Upper lobe of right lung (tissue), 1 donor: ENCODE measurements at regions not wholly inside any gene's neighbourhood (a gene's known extent, or its start where the extent isn't known, plus 50 kb on each side); places are given as distances from the start of the nearest gene placed in this dataset.

Experiments
- ATAC-seq: fragments of 200-7000 bp; cut with Tn5 transposase; one replicate; pipeline ENCODE4 v1.9.1; 2020; ENCODE audit warnings: mild to moderate bottlenecking, moderate library complexity
- DNase-seq: peaks from one replicate; pipeline ENCODE4 v3.0.0-alpha.2; 2020
- H3K27ac ChIP-seq: fragments of 200-600 bp; one replicate; pipeline ENCODE4 v1.8.0; 2022
- H3K27me3 ChIP-seq: fragments of 200-600 bp; one replicate; pipeline ENCODE4 v1.8.0; 2022; ENCODE audit warnings: mild to moderate bottlenecking
- H3K36me3 ChIP-seq: fragments of 200-600 bp; one replicate; pipeline ENCODE4 v1.8.0; 2022
- H3K4me1 ChIP-seq: fragments of 200-600 bp; one replicate; pipeline ENCODE4 v1.8.0; 2022
- H3K4me3 ChIP-seq: fragments of 200-600 bp; one replicate; pipeline ENCODE4 v1.8.0; 2022; ENCODE audit warnings: mild to moderate bottlenecking
- H3K9me3 ChIP-seq: fragments of 200-600 bp; one replicate; pipeline ENCODE4 v1.8.0; 2022
- intact Hi-C: fragments of 100-400 bp; cut with DNase I; formaldehyde crosslinking; loops from one replicate; pipeline ENCODE4 v1.11.0; 2022
- TF ChIP-seq, protein P1 (sequence below): fragments of 200-600 bp; IDR thresholded peaks from one replicate; pipeline ENCODE4 v1.8.0; 2022; ENCODE audit warnings: antibody characterized with exemption
- donor health status: DM: no; HTN: yes; CAD: no; lungs with severe emphysema.

GRCh38 chr2:122319539-122320132, 564.2 kb downstream of the TSN start:
- ATAC-seq: no peak
- no peak for DNase-seq
- Histone ChIP-seq H3K4me1 (no peaks in the 10 kb centered on the region), H3K27me3 (no peaks in the 10 kb centered on the region), H3K4me3 (no peak overlapping the region), H3K9me3 (no peaks in the 10 kb centered on the region), H3K36me3 (no peaks in the 10 kb centered on the region), H3K27ac (no peak overlapping the region)
- intact Hi-C loops: no loop called here
- TF ChIP-seq, protein P1, sequence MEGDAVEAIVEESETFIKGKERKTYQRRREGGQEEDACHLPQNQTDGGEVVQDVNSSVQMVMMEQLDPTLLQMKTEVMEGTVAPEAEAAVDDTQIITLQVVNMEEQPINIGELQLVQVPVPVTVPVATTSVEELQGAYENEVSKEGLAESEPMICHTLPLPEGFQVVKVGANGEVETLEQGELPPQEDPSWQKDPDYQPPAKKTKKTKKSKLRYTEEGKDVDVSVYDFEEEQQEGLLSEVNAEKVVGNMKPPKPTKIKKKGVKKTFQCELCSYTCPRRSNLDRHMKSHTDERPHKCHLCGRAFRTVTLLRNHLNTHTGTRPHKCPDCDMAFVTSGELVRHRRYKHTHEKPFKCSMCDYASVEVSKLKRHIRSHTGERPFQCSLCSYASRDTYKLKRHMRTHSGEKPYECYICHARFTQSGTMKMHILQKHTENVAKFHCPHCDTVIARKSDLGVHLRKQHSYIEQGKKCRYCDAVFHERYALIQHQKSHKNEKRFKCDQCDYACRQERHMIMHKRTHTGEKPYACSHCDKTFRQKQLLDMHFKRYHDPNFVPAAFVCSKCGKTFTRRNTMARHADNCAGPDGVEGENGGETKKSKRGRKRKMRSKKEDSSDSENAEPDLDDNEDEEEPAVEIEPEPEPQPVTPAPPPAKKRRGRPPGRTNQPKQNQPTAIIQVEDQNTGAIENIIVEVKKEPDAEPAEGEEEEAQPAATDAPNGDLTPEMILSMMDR: no peak

GRCh38 chr2:122322815-122323214, 567.4 kb downstream of the TSN start:
- no peaks in the 10 kb centered on the region for H3K27me3 ChIP-seq
- no peak overlapping the region for H3K4me3 ChIP-seq
- TF ChIP-seq, protein P1: no peak
- intact Hi-C loops: no loop called here
- no peak for DNase-seq
- no peak overlapping the region for H3K27ac ChIP-seq
- no peaks in the 10 kb centered on the region for H3K36me3 ChIP-seq
- no peaks in the 10 kb centered on the region for H3K4me1 ChIP-seq
- H3K9me3 ChIP-seq: no peaks in the 10 kb centered on the region
- ATAC-seq: no peak

GRCh38 chr2:122323927-122324326, 568.5 kb downstream of the TSN start:
- H3K27me3 ChIP-seq: no peaks in the 10 kb centered on the region
- no peak for DNase-seq
- intact Hi-C loops: no loop called here

GRCh38 chr2:122326471-122326870, 571.0 kb downstream of the TSN start:
- ATAC-seq: no peak
- Histone ChIP-seq H3K36me3 (no peaks in the 10 kb centered on the region), H3K4me1 (no peaks in the 10 kb centered on the region), H3K27ac (no peak overlapping the region), H3K27me3 (no peaks in the 10 kb centered on the region), H3K9me3 (no peaks in the 10 kb centered on the region), H3K4me3 (no peak overlapping the region)
- no peak for DNase-seq
- TF ChIP-seq, protein P1: no peak
- intact Hi-C loops: no loop called here

More at GRCh38 chr2:122323927-122324326, 568.5 kb downstream of the TSN start:
- Histone ChIP-seq H3K4me1 (no peaks in the 10 kb centered on the region), H3K4me3 (no peak overlapping the region), H3K36me3 (no peaks in the 10 kb centered on the region), H3K27ac (no peak overlapping the region), H3K9me3 (no peaks in the 10 kb centered on the region)
- TF ChIP-seq, protein P1: no peak
- no peak for ATAC-seq

DNA sequence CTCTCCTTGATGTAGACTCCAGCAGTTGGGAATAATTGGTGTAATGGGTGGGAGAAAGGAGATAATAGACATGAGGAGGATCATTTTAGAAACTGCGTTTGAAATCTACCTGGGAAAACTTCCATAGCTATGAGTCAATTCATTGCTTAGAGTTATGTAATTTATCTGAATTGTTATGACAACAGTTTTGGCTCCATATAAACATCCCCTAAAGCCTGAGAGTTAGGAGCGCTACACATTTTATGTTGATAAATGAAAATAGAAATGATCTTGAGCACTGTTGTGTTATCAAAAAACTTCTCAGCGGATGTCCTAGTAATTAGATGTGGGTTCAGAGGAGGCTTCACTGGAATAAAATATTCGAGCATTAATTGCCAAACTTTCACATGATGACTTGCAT, 573.4 kb downstream of the TSN start:
- TF ChIP-seq, protein P1: no peak
- DNase-seq: no peak
- ATAC-seq: no peak
- intact Hi-C loops: no loop called here
- H3K36me3 ChIP-seq: no peaks in the 10 kb centered on the region
- no peaks in the 10 kb centered on the region for H3K9me3 ChIP-seq
- H3K27ac ChIP-seq: no peak overlapping the region
- no peaks in the 10 kb centered on the region for H3K27me3 ChIP-seq
- no peaks in the 10 kb centered on the region for H3K4me1 ChIP-seq
- H3K4me3 ChIP-seq: no peak overlapping the region

GRCh38 chr2:122329278-122329677, 573.8 kb downstream of the TSN start:
- H3K4me1 ChIP-seq: no peaks in the 10 kb centered on the region
- H3K4me3 ChIP-seq: no peak overlapping the region
- no peaks in the 10 kb centered on the region for H3K27me3 ChIP-seq
- TF ChIP-seq, protein P1: no peak
- ATAC-seq: no peak
- H3K36me3 ChIP-seq: no peaks in the 10 kb centered on the region
- no peak for DNase-seq
- intact Hi-C loops: no loop called here
- H3K9me3 ChIP-seq: no peaks in the 10 kb centered on the region
- H3K27ac ChIP-seq: no peak overlapping the region
